Right kidney (tissue), 1 donor: ENCODE measurements at regions not wholly inside any gene's neighbourhood (a gene's known extent, or its start where the extent isn't known, plus 50 kb on each side); places are given as distances from the start of the nearest gene placed in this dataset.

ENCODE experiments used
- DNase-seq: peaks from one replicate; pipeline ENCODE4 v3.0.0-alpha.2; 2016

- no peak for DNase-seq
Observed at GRCh38 chr4:178426871-178427270, 984.6 kb upstream of the AGA start.

DNA sequence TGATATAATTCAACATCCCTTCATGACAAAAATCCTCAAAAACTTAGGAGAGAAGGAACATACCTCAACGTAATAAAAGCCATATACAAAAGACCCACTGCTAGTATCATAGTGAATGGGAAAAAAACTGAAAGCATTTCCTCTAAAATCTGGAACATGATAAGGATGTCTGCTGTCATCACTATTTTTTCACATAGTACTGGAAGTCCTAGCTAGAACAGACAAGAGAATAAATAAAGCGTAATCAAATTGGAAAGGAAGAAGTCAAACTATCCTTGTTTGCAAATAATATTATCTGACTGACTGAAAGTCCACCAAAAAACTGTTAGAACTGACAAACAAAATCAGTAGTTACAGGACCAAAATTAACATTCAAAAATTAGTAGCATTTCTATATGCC lies 985.4 kb upstream of the AGA start:
- DNase-seq = no peak

DNA sequence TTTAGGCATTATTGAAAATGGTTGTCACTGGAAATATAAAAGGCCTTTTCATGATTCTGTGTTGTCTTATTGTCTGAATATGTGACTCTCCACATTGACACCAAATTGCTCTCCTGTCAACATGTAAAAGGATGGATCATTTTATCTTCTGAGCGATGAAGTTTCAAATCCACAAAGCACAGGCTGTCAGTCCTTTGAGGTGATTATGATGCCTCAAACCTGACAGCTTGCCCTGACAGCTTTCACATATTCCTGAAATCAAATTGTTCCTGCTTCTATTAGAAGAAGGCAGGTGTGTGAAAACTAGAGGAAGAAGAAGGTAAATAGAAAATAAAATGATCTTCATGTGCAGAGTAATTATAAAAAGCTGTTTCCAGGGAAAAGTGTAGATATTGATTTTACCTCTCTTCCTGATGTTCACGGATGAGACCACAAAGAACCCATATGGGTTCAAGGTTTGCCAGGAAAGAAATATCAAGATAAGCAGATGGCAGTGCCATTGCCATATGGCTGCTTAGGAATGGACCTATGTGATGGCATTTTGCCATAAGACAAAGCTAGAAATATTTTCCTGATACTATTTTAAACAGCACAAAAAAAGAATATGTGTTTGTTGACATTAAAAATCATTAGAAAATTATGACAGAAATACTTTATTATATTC lies 1006.3 kb upstream of the AGA start:
- no peak for DNase-seq

- no peak for DNase-seq
Observed at GRCh38 chr4:178450614-178451013, 1008.4 kb upstream of the AGA start.

DNA sequence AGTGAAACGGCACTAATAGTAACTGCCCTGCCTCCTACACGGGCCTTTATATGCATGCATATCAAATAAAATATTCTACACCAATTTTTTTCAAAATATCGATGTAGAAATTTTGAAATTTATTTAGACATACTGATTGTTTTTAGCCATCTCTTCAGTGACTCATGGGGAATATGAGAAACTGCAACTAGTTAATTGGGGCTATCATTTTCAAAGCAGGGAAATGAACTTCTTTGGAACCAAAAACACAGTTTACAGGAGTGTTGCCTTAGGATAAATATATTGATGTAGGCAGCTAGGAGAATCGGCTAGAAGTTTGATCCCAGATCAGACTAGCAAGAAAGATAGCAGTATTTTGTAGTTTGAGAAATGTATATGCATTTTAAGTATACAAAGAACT lies 1010.8 kb upstream of the AGA start:
- DNase-seq = no peak

- DNase-seq = no peak
Observed at GRCh38 chr4:178457286-178457685, 1015.0 kb upstream of the AGA start.

GRCh38 chr4:178462710-178463109 lies 1020.5 kb upstream of the AGA start:
- DNase-seq = no peak

DNA sequence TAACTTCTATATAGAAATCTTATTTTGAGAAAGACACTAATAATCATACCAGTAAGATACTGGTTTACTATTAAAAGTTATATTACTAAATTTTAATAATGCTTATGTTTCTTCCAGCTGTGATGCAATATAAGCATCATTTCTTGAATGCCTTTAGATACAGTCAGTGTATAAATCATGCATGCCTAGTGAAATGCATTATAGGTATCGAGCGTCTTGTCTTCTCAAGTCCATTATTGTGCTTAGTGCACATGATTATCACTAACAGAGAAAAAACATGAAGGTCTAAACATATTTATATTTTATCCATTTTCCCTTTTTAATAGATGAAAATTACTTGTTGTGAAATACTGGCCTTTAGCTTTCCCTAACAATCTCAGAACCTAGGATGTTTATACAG lies 1021.5 kb upstream of the AGA start:
- no peak for DNase-seq

- no peak for DNase-seq
Observed at GRCh38 chr4:178470996-178471784, 1029.0 kb upstream of the AGA start.

DNA sequence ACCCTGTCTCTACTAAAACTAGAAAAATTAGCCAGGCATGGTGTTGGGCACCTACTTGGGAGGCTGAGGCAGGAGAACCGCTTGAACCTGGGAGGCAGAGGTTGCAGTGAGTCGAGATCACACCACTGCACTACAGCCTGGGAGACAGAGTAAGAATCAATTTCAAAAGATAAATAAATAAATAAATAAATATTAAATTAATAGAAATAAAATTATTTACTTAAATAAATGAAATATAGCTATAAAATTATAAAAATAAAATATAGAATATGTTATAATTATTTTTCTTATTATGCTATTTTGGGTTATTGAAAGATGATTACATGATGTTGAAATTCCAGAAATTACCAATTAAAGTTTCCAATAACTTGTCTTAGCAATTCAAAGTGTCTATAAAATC lies 1029.8 kb upstream of the AGA start:
- no peak for DNase-seq

DNA sequence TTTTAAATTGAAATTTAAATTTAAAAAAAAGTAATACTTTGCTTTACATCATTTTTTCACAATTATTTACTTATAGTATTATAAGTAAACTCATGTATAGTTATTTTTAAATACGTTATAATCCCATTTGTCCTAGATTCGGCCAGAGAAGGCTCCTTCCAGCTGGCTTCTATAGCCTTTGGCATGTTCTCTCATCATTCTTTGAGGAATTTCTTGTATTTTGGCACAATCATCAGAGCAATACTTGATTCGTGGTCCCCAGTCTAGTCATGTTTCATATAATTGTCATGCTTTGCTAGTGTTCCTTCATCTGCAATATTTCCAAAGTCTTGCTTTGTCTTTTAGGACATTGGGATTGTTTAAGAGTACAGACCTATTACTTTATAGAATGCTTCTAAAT lies 1037.9 kb upstream of the AGA start:
- DNase-seq = no peak

DNA sequence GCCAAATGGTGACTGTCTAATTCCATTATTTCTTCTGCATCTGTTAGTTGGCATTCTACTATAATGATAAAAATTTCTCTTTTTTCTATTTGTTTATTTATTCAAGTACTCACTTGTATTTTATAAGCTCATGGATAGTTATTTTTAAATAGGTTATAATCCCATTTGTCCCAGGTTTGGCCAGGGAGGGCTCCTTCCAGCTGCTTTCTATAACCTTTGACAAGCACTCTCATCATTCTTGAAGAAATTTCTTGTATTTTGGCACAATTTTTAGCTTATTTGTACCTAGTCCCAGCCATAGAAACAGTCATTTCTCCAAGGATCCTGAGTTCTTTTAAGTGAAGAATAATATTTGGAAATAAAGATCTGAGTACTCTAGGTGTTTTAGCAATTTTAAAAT lies 1038.6 kb upstream of the AGA start:
- DNase-seq = no peak

- DNase-seq = no peak
Observed at GRCh38 chr4:178481564-178481963, 1039.3 kb upstream of the AGA start.

DNA sequence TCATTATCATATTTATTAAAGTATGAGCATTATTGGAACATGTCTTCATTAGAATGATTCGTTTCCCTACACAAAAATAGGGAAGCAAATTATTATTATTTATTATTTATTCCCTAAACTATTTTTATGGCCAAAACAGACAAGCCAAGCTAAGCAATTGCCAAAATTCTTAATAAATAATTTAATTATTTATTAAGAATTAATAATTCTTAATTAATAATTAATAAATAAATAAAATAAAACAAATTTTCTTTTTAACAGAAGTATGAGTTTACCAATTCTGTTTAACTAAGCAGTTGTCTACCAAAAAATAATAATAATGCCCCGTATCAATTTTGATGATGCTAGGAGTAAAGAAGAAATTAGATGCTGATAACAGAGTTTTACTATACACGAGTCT lies 1080.8 kb upstream of the AGA start:
- DNase-seq = no peak

DNA sequence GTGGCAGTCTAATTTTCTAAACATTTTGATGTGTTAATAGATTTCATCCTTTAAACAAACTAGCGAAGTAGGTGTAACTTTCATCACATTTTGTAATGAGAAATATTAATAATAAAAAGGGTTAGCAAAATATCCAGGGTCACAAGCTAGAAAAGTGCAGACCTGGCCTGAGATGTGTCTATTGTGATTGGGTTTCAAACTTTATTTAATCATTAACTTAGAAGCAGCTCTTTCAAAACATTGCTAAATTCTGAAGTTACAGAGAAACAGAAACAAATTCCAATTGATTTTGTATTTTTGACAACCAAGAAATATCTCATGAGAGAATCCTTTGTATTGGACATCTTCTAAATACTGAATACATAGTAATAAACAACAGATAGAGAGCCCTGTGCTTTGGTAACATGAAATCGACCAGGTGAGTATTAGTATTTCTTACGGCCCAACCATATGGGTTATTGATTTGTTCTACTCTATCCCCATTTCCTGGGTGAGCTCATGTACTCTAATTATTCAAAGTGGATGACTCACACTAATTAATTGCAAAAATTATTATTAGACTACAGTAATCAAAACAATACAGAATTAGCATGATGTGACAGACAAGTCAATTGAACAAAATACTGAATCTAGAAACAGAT lies 1093.8 kb upstream of the AGA start:
- no peak for DNase-seq

DNA sequence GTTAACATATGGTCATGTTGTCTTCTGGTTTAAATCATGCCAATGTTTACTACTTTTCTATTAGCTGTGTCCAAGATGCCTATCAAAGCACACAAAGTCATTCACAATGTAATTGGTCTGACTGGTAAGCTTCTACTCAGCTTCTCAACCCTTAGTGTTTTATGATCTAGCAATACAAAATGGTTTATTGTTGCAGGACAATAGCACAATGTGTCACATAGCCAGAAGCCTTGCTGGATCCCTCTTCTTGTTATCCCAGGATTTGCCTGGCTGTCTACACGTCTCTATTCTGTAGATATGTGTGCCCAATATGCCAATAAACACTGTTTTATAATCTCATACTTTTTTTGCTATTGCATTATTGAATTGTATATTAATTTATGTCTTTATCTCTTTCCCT lies 1111.0 kb upstream of the AGA start:
- no peak for DNase-seq

DNA sequence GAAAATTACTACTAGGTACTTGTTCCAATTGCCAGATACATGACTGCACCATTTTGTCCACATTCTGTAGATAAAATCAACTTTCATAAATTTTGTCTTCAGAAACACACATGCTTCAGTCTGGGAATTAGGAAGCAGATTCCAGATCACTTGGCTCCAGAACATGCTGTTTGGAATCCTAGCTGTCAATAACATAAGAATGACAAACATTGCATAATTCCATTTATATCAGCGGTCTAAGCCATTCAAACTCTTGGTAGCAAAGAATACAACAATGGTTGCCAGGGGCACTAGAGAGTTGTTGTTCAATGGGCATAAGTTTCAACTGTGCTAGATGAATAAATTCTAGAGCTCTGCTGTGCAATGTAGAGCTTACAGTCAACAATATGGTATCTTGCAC lies 1112.1 kb upstream of the AGA start:
- no peak for DNase-seq

GRCh38 chr4:178556796-178557195 lies 1114.6 kb upstream of the AGA start:
- DNase-seq = no peak

- DNase-seq = no peak
Observed at GRCh38 chr4:178577933-178578332, 1135.7 kb upstream of the AGA start.

DNA sequence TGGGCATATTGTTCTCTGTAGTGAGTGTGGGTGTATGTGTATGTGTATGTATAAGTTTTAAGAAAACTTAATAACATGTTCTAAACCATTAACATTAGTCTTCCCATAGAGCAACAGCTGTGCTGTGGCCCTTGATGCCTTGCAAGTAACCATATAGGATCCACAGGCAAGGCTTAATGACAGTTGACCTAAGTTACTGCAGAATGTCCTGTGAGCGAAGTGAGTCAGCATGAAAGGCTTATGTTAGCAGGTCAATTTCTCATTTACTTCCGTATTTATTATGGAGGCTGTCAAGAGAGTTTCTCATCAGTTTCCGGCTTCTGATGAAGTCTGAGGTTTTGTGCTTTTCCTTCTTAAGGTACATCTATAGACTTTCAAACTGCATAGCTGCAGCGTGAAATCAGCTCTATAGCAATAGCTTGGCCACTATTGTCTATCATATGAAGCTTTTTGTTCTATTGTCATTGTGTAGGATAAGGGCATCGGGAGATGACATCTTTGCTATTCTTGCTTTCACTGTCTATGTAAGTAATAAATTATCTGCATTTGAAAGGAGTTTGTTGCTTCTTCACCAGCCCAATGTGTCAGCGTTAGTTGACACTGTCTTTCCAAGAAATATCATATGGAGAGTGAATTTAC lies 1153.4 kb upstream of the AGA start:
- no peak for DNase-seq

DNA sequence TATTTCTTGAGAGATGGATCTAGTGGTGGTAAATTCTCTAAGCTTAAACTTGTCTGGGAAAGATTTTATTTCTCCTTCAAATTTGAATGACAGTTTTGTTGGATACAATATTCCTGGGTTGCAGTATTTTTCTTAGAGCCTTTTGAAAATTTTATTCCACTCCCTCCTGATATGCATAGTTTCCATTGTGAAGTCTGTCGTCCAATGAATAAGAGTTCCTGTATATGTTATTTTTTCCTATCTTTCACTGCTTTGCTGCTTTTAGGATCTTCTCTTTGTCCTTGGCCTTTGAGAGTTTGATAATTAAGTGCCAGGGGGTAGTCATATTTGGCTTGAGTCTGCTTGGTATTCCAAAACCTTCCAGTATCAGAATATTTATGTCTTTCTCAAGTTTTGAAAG lies 1156.4 kb upstream of the AGA start:
- DNase-seq = no peak

DNA sequence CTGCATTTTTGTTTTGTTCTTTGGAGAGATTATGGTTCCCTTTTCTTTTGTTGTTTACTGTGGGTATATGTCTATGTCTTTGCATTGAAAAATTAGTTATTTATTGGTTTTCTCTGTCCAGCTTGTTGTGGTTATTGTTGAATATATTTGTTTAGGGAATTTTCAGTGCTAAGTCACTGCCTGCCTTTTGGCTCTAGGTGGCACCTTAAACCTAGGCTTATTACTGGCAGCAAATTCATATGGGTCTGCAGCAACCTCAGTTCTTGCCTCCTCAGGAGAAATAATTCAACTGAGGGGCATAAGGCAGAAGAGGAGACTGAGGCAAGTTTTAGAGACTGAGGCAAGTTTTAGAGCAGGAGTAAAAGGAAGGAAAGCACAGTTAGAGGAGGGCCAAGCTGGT lies 1157.3 kb upstream of the AGA start:
- no peak for DNase-seq

GRCh38 chr4:178602833-178603232 lies 1160.6 kb upstream of the AGA start:
- DNase-seq = no peak
